ENCODE measurements at regions not wholly inside any gene's neighbourhood (a gene's known extent, or its start where the extent isn't known, plus 50 kb on each side); places are given as distances from the start of the nearest gene placed in this dataset.

DNA sequence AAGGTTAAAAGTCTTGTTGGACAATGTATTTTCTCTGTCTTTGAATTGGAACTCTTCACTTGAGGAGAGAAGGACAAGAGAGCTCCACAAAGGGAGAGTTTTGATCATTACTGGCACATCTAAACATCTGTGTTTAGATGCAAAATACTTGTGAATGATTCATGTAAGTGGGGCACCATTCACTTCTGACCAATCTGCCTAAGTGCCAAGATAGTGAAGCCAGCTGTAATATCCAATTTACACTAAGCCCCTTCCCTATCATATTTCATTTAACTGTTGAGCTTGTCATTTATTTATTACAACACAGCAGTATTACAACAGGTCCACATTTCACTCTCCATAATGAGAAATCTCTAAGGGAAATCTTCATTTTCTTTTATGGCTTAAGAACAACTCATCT is 832.3 kb upstream of the GOT2 start:
- TF ChIP-seq, protein P1, sequence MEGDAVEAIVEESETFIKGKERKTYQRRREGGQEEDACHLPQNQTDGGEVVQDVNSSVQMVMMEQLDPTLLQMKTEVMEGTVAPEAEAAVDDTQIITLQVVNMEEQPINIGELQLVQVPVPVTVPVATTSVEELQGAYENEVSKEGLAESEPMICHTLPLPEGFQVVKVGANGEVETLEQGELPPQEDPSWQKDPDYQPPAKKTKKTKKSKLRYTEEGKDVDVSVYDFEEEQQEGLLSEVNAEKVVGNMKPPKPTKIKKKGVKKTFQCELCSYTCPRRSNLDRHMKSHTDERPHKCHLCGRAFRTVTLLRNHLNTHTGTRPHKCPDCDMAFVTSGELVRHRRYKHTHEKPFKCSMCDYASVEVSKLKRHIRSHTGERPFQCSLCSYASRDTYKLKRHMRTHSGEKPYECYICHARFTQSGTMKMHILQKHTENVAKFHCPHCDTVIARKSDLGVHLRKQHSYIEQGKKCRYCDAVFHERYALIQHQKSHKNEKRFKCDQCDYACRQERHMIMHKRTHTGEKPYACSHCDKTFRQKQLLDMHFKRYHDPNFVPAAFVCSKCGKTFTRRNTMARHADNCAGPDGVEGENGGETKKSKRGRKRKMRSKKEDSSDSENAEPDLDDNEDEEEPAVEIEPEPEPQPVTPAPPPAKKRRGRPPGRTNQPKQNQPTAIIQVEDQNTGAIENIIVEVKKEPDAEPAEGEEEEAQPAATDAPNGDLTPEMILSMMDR (conservative IDR thresholded peaks at IDR 0.05), result no peak
- TF ChIP-seq EZH2 (IDR thresholded peaks at IDR 0.05; ENCODE audit: low read depth), result no peak

Data from PC-9 (cell line).